H9 (cell line): ENCODE measurements at regions not wholly inside any gene's neighbourhood (a gene's known extent, or its start where the extent isn't known, plus 50 kb on each side); places are given as distances from the start of the nearest gene placed in this dataset.

ENCODE experiments used
- DNase-seq: peaks from one replicate; pipeline ENCODE4 v3.0.0-alpha.2; 2017
- H2AFZ ChIP-seq: one replicate; pipeline ENCODE4 v1.6.1; 2013; ENCODE audit warnings: mild to moderate bottlenecking, low read length, control low read depth, moderate library complexity
- H2AK5ac ChIP-seq: 2 replicates; pipeline ENCODE4 v1.6.1; 2013; ENCODE audit warnings: low read length, control low read depth, mixed read lengths; ENCODE audit not compliant: insufficient read length
- H2BK120ac ChIP-seq: one replicate; pipeline ENCODE4 v1.6.1; 2013; ENCODE audit warnings: low read depth, mild to moderate bottlenecking, low read length, control low read depth, inconsistent platforms; ENCODE audit not compliant: poor library complexity, severe bottlenecking
- H2BK12ac ChIP-seq: 2 replicates; pipeline ENCODE4 v1.6.1; 2013; ENCODE audit warnings: low read length, control low read depth, mixed read lengths, low read depth; ENCODE audit not compliant: insufficient read length
- H2BK15ac ChIP-seq: 2 replicates; pipeline ENCODE4 v1.6.1; 2013; ENCODE audit warnings: low read depth, low read length, control low read depth
- H2BK20ac ChIP-seq: one replicate; pipeline ENCODE4 v1.6.1; 2013; ENCODE audit warnings: low read depth, mild to moderate bottlenecking, low read length, control low read depth, inconsistent platforms; ENCODE audit not compliant: poor library complexity, severe bottlenecking
- H2BK5ac ChIP-seq: 2 replicates; pipeline ENCODE4 v1.6.1; 2013; ENCODE audit warnings: low read length, control low read depth, mixed read lengths; ENCODE audit not compliant: insufficient read length
- H3K14ac ChIP-seq: 2 replicates; pipeline ENCODE4 v1.6.1; 2013; ENCODE audit warnings: low read length, control low read depth; ENCODE audit not compliant: insufficient read depth
- H3K18ac ChIP-seq: 2 replicates; pipeline ENCODE4 v1.6.1; 2013; ENCODE audit warnings: low read depth, mild to moderate bottlenecking, mixed read lengths, low read length, control low read depth; ENCODE audit not compliant: insufficient read length
- H3K23ac ChIP-seq: 2 replicates; pipeline ENCODE4 v1.6.1; 2013; ENCODE audit warnings: low read length, control low read depth, mixed read lengths, low read depth; ENCODE audit not compliant: insufficient read length
- H3K23me2 ChIP-seq: 2 replicates; pipeline ENCODE4 v1.6.1; 2013; ENCODE audit warnings: low read depth, mild to moderate bottlenecking, mixed read lengths, low read length, control low read depth; ENCODE audit not compliant: insufficient read length, poor library complexity, severe bottlenecking
- H3K27ac ChIP-seq: 2 replicates; pipeline ENCODE4 v1.5.1; 2013; ENCODE audit warnings: low read length, control low read depth, mixed read lengths, low read depth; ENCODE audit not compliant: insufficient read length
- H3K27me3 ChIP-seq: 2 replicates; pipeline ENCODE4 v1.6.1; 2013; ENCODE audit warnings: low read length, control low read depth, inconsistent platforms; ENCODE audit not compliant: insufficient read depth
- H3K4ac ChIP-seq: 2 replicates; pipeline ENCODE4 v1.6.1; 2013; ENCODE audit warnings: low read depth, mild to moderate bottlenecking, control low read depth, inconsistent platforms, low read length, moderate library complexity
- H3K4me1 ChIP-seq: 2 replicates; pipeline ENCODE4 v1.6.1; 2013; ENCODE audit warnings: low read length, control low read depth, inconsistent platforms; ENCODE audit not compliant: insufficient read depth
- H3K4me2 ChIP-seq: 2 replicates; pipeline ENCODE4 v1.6.1; 2013; ENCODE audit warnings: low read length, control low read depth, mixed read lengths; ENCODE audit not compliant: insufficient read length, insufficient read depth
- H3K56ac ChIP-seq: 2 replicates; pipeline ENCODE4 v1.6.1; 2013; ENCODE audit warnings: low read depth, mild to moderate bottlenecking, mixed read lengths, low read length, control low read depth; ENCODE audit not compliant: insufficient read length
- H3K79me1 ChIP-seq: 2 replicates; pipeline ENCODE4 v1.6.1; 2013; ENCODE audit warnings: low read depth, mild to moderate bottlenecking, moderate library complexity, low read length, control low read depth, inconsistent platforms; ENCODE audit not compliant: insufficient read depth, poor library complexity, severe bottlenecking
- H3K79me2 ChIP-seq: 2 replicates; pipeline ENCODE4 v1.6.1; 2013; ENCODE audit warnings: low read length, control low read depth, inconsistent platforms; ENCODE audit not compliant: insufficient read depth
- H3K9ac ChIP-seq: 2 replicates; pipeline ENCODE4 v1.6.1; 2013; ENCODE audit warnings: low read length, control low read depth, mixed read lengths; ENCODE audit not compliant: insufficient read length; ENCODE audit errors: extremely low read depth
- H3K9me3 ChIP-seq: one replicate; pipeline ENCODE4 v1.6.1; 2013; ENCODE audit warnings: low read depth, low read length, inconsistent platforms; ENCODE audit not compliant: control insufficient read depth
- H3T11ph ChIP-seq: one replicate; pipeline ENCODE4 v1.6.1; 2013; ENCODE audit warnings: mild to moderate bottlenecking, low read length, control low read depth, inconsistent platforms
- H4K20me1 ChIP-seq: one replicate; pipeline ENCODE4 v1.6.1; 2013; ENCODE audit not compliant: control insufficient read depth, insufficient read length, insufficient read depth
- H4K5ac ChIP-seq: 2 replicates; pipeline ENCODE4 v1.6.1; 2013; ENCODE audit warnings: low read depth, mild to moderate bottlenecking, mixed read lengths, low read length, control low read depth; ENCODE audit not compliant: insufficient read length
- H4K8ac ChIP-seq: replicated peaks from 2 replicates; pipeline ENCODE4 v1.6.1; 2013; ENCODE audit warnings: low read length, control low read depth, mixed read lengths, low read depth; ENCODE audit not compliant: insufficient read length
- H4K91ac ChIP-seq: 2 replicates; pipeline ENCODE4 v1.6.1; 2013; ENCODE audit warnings: low read depth, mild to moderate bottlenecking, moderate library complexity, mixed read lengths, low read length, control low read depth; ENCODE audit not compliant: insufficient read length
- H3K27ac Mint-ChIP-seq, 3 experiments: 2 replicates in 2 of 3; 3 replicates in 1 of 3; pipeline ENCODE4 v1.8.0; 2020 to 2021; ENCODE audit warnings: mixed read lengths in 3 of 3, mild to moderate bottlenecking in 1 of 3, moderate library complexity in 1 of 3
- H3K27me3 Mint-ChIP-seq: 2 replicates; pipeline ENCODE4 v1.8.0; 2021; ENCODE audit warnings: low read depth, mild to moderate bottlenecking, moderate library complexity, mixed read lengths
- H3K36me3 Mint-ChIP-seq, 3 experiments: 2 replicates in 2 of 3; 3 replicates in 1 of 3; pipeline ENCODE4 v1.8.0; 2020 to 2021; ENCODE audit warnings: low read depth in 3 of 3, mixed read lengths in 3 of 3; ENCODE audit not compliant: insufficient read depth in 1 of 3
- H3K4me1 Mint-ChIP-seq, 2 experiments: 2 replicates each; pipeline ENCODE4 v1.8.0; 2020; ENCODE audit warnings: mixed read lengths in 2 of 2
- H3K4me3 Mint-ChIP-seq, 2 experiments: 2 replicates in 1 of 2; 3 replicates in 1 of 2; pipeline ENCODE4 v1.8.0; 2020 to 2021; ENCODE audit warnings: mild to moderate bottlenecking in 2 of 2, mixed read lengths in 2 of 2, moderate library complexity in 1 of 2
- H3K9me3 Mint-ChIP-seq, 2 experiments: 2 replicates in 1 of 2; 3 replicates in 1 of 2; pipeline ENCODE4 v1.8.0; 2020; ENCODE audit warnings: mild to moderate bottlenecking in 2 of 2, mixed read lengths in 2 of 2, moderate library complexity in 1 of 2
- CTCF ChIP-seq: fragments of 200-600 bp; sonication (generic); conservative IDR thresholded peaks from 3 replicates; pipeline ENCODE4 v1.8.0; 2021; ENCODE audit warnings: antibody characterized with exemption, mild to moderate bottlenecking
- WGBS: extraction: QIAGEN DNeasy Blood & Tissue Kit; methylation state at CpG from one replicate; pipeline ENCODE4 v1.1.7; 2013; ENCODE audit warnings: missing lambda C conversion rate, low lambda C conversion rate, mixed read lengths; ENCODE audit not compliant: insufficient read length; ENCODE audit errors: extremely low coverage; 5-methylcytosine and 5-hydroxymethylcytosine counted together

GRCh38 chr13:68050761-68051160, 820.6 kb upstream of the PCDH9 start:
- DNase-seq, result no peak
- Histone ChIP-seq H3K14ac (no peak overlapping the region), H3K23ac (no peak overlapping the region), H3T11ph (no peak overlapping the region), H3K56ac (no peak overlapping the region), H3K4me1 (no peaks in the 10 kb centered on the region), H3K9ac (no peak overlapping the region), H3K79me2 (no peaks in the 10 kb centered on the region), H3K4me2 (no peak overlapping the region), H3K18ac (no peak overlapping the region), H3K23me2 (no peaks in the 10 kb centered on the region), H2BK5ac (no peak overlapping the region), H4K91ac (no peak overlapping the region), H2AFZ (no peak overlapping the region), H2BK20ac (no peak overlapping the region), H2AK5ac (no peak overlapping the region), H4K5ac (no peak overlapping the region), H3K4ac (no peak overlapping the region), H2BK12ac (no peak overlapping the region), H3K27ac (no peak overlapping the region), H2BK15ac (no peak overlapping the region), H4K8ac (no peak overlapping the region), H2BK120ac (no peak overlapping the region), H3K79me1 (no peaks in the 10 kb centered on the region), H3K9me3 (no peaks in the 10 kb centered on the region), H4K20me1 (no peaks in the 10 kb centered on the region), H3K27me3 (no peaks in the 10 kb centered on the region)
- no peaks in the 10 kb centered on the region for H3K27me3 Mint-ChIP-seq
- no peak for TF ChIP-seq CTCF
- no CpG with 5 or more reads among the region's 1 CpG for WGBS
- H3K27ac Mint-ChIP-seq, result no peak overlapping the region
- H3K4me1 Mint-ChIP-seq, result peaks cover 5 to 8% of the 10 kb centered on the region in 2 experiments; a peak in 3 of 4 replicates
- peaks cover 0 to 2% of the 10 kb centered on the region in 2 experiments; a peak in 1 of 5 replicates for H3K9me3 Mint-ChIP-seq
- H3K4me3 Mint-ChIP-seq, result no peak overlapping the region
- H3K36me3 Mint-ChIP-seq, result peaks cover 0 to 3% (median 0%) of the 10 kb centered on the region in 3 experiments; a peak in 2 of 7 replicates
